Left ventricle myocardium inferior (tissue), 1 donor: ENCODE measurements at regions not wholly inside any gene's neighbourhood (a gene's known extent, or its start where the extent isn't known, plus 50 kb on each side); places are given as distances from the start of the nearest gene placed in this dataset.
"Not testable (repeated sequence)": the region's sequence is repeated elsewhere in the genome, so short reads cannot be mapped to it uniquely, and the experiment has no call there.

Experiments used
- DNase-seq: peaks from one replicate; pipeline ENCODE4 v3.0.0-alpha.2; 2020
- H3K27ac ChIP-seq: fragments of 200-600 bp; replicated peaks from 2 replicates; pipeline ENCODE4 v1.8.0; 2021
- H3K27me3 ChIP-seq: fragments of 200-600 bp; 2 replicates; pipeline ENCODE4 v1.8.0; 2021; ENCODE audit warnings: low read depth
- H3K36me3 ChIP-seq: fragments of 200-600 bp; 2 replicates; pipeline ENCODE4 v1.8.0; 2021
- H3K4me1 ChIP-seq: fragments of 200-600 bp; 2 replicates; pipeline ENCODE4 v1.8.0; 2021
- H3K4me3 ChIP-seq: fragments of 200-600 bp; 2 replicates; pipeline ENCODE4 v1.8.0; 2021; ENCODE audit warnings: mild to moderate bottlenecking, moderate library complexity
- H3K9me3 ChIP-seq: fragments of 200-600 bp; replicated peaks from 2 replicates; pipeline ENCODE4 v1.8.0; 2021
- CTCF ChIP-seq: fragments of 200-600 bp; IDR thresholded peaks from 2 replicates; pipeline ENCODE4 v1.8.0; 2021; ENCODE audit warnings: antibody characterized with exemption, mild to moderate bottlenecking, borderline replicate concordance
- intact Hi-C: fragments of 100-400 bp; cut with micrococcal nuclease; formaldehyde crosslinking; loops from one replicate; pipeline ENCODE4 v1.11.0; 2022
- donor health status: DM: no; HTN: yes; CAD: no; lungs with severe emphysema.

GRCh38 chr6:148016013-148016412, 326.6 kb upstream of the SASH1 start:
- no peak for TF ChIP-seq CTCF
- no peak overlapping the region for H3K27ac ChIP-seq
- no peaks in the 10 kb centered on the region for H3K36me3 ChIP-seq
- H3K27me3 ChIP-seq, result no peaks in the 10 kb centered on the region
- intact Hi-C loops, result no loop called here
- H3K9me3 ChIP-seq, result peaks cover 6% of the 10 kb centered on the region
- no peak overlapping the region for H3K4me3 ChIP-seq
- no peak for DNase-seq
- no peaks in the 10 kb centered on the region for H3K4me1 ChIP-seq

DNA sequence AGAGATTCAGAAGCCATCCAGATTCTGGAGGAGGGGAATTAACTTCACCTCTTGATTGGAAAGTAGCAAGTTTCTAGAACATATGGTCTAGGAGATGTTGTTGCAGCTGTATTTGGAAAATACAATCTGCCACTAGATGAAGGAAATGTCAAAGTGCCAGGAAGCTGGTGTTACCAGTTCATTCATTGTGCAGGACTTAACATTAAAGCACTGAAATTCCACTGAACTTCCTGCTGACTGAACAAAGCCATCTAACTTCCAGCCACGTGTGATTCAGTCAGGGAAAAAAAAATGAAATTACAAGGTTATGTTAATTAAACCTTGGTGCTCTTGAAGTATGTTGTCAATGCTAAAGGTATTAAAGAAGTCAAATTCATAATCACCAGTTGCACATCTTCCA, 321.5 kb upstream of the SASH1 start:
- intact Hi-C loops, result no loop called here
- Histone ChIP-seq H3K9me3 (peaks cover 15% of the 10 kb centered on the region), H3K36me3 (no peaks in the 10 kb centered on the region), H3K4me1 (no peaks in the 10 kb centered on the region), H3K27me3 (no peaks in the 10 kb centered on the region), H3K27ac (no peak overlapping the region), H3K4me3 (no peak overlapping the region)
- TF ChIP-seq CTCF, result no peak
- no peak for DNase-seq

GRCh38 chr6:148021699-148022098, 320.9 kb upstream of the SASH1 start:
- Histone ChIP-seq H3K4me1 (no peaks in the 10 kb centered on the region), H3K4me3 (no peak overlapping the region), H3K27me3 (no peaks in the 10 kb centered on the region), H3K9me3 (peaks cover 15% of the 10 kb centered on the region), H3K27ac (no peak overlapping the region), H3K36me3 (no peaks in the 10 kb centered on the region)
- DNase-seq, result no peak
- intact Hi-C loops, result no loop called here
- no peak for TF ChIP-seq CTCF

- DNase-seq, H3K27ac ChIP-seq, H3K4me3 ChIP-seq, H3K36me3 ChIP-seq, H3K27me3 ChIP-seq, intact Hi-C loops, H3K4me1 ChIP-seq: not testable (repeated sequence)
- peaks cover 15% of the 10 kb centered on the region for H3K9me3 ChIP-seq
Measured at GRCh38 chr6:148022279-148022678, 320.4 kb upstream of the SASH1 start.

- peaks cover 15% of the 10 kb centered on the region for H3K9me3 ChIP-seq
- no peaks in the 10 kb centered on the region for H3K27me3 ChIP-seq
- no peak overlapping the region for H3K27ac ChIP-seq
- no peak for TF ChIP-seq CTCF
- no peak overlapping the region for H3K4me3 ChIP-seq
- H3K36me3 ChIP-seq, result no peaks in the 10 kb centered on the region
- no peak for DNase-seq
- H3K4me1 ChIP-seq, result no peaks in the 10 kb centered on the region
- intact Hi-C loops, result no loop called here
Measured at GRCh38 chr6:148027201-148027600, 315.4 kb upstream of the SASH1 start.

DNA sequence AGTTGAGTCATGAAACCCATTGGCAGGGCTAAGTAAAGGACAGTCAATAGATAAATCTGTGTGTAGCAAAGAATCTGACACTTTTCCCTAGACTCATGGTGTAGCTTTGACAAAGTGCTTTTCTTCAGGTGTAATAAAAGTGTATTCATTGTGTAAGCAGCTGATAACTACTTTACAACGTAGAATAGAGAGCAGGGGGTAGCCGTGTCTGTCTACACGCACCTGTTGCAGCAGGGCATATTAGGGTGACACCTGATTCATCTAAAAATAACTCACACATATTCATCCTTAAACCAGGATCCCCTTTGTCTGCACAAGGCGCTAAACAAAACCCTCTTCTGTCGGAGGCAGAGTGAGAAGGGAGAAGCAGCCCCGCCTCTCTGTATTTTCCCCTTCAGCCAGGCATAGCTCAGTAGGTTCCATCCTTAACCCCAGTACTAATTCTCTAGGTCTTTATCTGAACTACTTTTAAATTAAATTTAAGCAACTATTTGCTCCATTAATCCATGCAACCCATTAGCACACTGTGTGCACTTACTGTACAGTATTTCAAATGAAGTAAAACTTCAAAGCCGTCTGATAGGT, 306.7 kb upstream of the SASH1 start:
- intact Hi-C loops, result no loop called here
- Histone ChIP-seq H3K9me3 (no peaks in the 10 kb centered on the region), H3K36me3 (no peaks in the 10 kb centered on the region), H3K27ac (no peak overlapping the region), H3K27me3 (no peaks in the 10 kb centered on the region), H3K4me1 (no peaks in the 10 kb centered on the region), H3K4me3 (no peak overlapping the region)
- no peak for TF ChIP-seq CTCF
- no peak for DNase-seq
